Neural progenitor cell (in vitro differentiated cells): ENCODE measurements at regions not wholly inside any gene's neighbourhood (a gene's known extent, or its start where the extent isn't known, plus 50 kb on each side); places are given as distances from the start of the nearest gene placed in this dataset.

Source experiments
- DNase-seq: peaks from one replicate; pipeline ENCODE4 v3.0.0-alpha.2; 2016; ENCODE audit warnings: low spot score
- H2AFZ ChIP-seq: fragments of 200-600 bp; sonication (generic); replicated peaks from 2 replicates; pipeline ENCODE4 v1.6.1; 2016; ENCODE audit warnings: antibody characterized with exemption
- H3F3A ChIP-seq: fragments of 200-600 bp; sonication (generic); 2 replicates; pipeline ENCODE4 v1.6.1; 2016; ENCODE audit warnings: antibody characterized with exemption, low read depth
- H3K27ac ChIP-seq: fragments of 200-600 bp; sonication (generic); 2 replicates; pipeline ENCODE4 v1.5.1; 2016; ENCODE audit warnings: mild to moderate bottlenecking
- H3K27me3 ChIP-seq: fragments of 200-600 bp; sonication (generic); 2 replicates; pipeline ENCODE4 v1.6.1; 2016; ENCODE audit warnings: mild to moderate bottlenecking, moderate library complexity
- H3K36me3 ChIP-seq: fragments of 200-600 bp; sonication (generic); 2 replicates; pipeline ENCODE4 v1.5.1; 2016
- H3K4me1 ChIP-seq: fragments of 200-600 bp; sonication (generic); 2 replicates; pipeline ENCODE4 v1.6.1; 2016; ENCODE audit warnings: mixed run types
- H3K4me2 ChIP-seq: fragments of 200-600 bp; sonication (generic); 2 replicates; pipeline ENCODE4 v1.6.1; 2016
- H3K4me3 ChIP-seq: fragments of 200-600 bp; sonication (generic); 2 replicates; pipeline ENCODE4 v1.5.1; 2016
- H3K79me2 ChIP-seq: fragments of 200-600 bp; sonication (generic); 2 replicates; pipeline ENCODE4 v1.6.1; 2016; ENCODE audit warnings: low read depth
- H3K9ac ChIP-seq: fragments of 200-600 bp; sonication (generic); 2 replicates; pipeline ENCODE4 v1.6.1; 2016
- H3K9me3 ChIP-seq: fragments of 200-600 bp; sonication (generic); 2 replicates; pipeline ENCODE4 v1.5.1; 2016; ENCODE audit warnings: low read depth
- H4K20me1 ChIP-seq: fragments of 200-600 bp; sonication (generic); 2 replicates; pipeline ENCODE4 v1.6.1; 2016; ENCODE audit warnings: low read depth
- H3K27ac Mint-ChIP-seq: 3 replicates; pipeline ENCODE4 v1.8.0; 2021; ENCODE audit warnings: mixed read lengths
- H3K27me3 Mint-ChIP-seq: 2 replicates; pipeline ENCODE4 v1.8.0; 2022; ENCODE audit warnings: low read depth, mild to moderate bottlenecking, inconsistent platforms, moderate library complexity, mixed read lengths; ENCODE audit not compliant: insufficient read depth
- H3K36me3 Mint-ChIP-seq: 3 replicates; pipeline ENCODE4 v1.8.0; 2021; ENCODE audit warnings: mixed read lengths
- H3K4me1 Mint-ChIP-seq: 3 replicates; pipeline ENCODE4 v1.8.0; 2021; ENCODE audit warnings: mixed read lengths
- H3K4me3 Mint-ChIP-seq: 3 replicates; pipeline ENCODE4 v1.8.0; 2021; ENCODE audit warnings: mild to moderate bottlenecking, moderate library complexity, mixed read lengths
- H3K9me3 Mint-ChIP-seq: 3 replicates; pipeline ENCODE4 v1.8.0; 2020; ENCODE audit warnings: mixed read lengths
- CTCF ChIP-seq: fragments of 200-600 bp; sonication (generic); IDR thresholded peaks from 2 replicates; pipeline ENCODE4 v1.5.1; 2017; ENCODE audit warnings: antibody characterized with exemption, mild to moderate bottlenecking
- EZH2 ChIP-seq: fragments of 200-600 bp; sonication (generic); IDR thresholded peaks from 2 replicates; pipeline ENCODE4 v1.6.1; 2017; ENCODE audit warnings: antibody characterized with exemption, mild to moderate bottlenecking, moderate library complexity
- EZH2phosphoT487 ChIP-seq: fragments of 200-600 bp; sonication (generic); IDR thresholded peaks from 2 replicates; pipeline ENCODE4 v1.6.1; 2017; ENCODE audit warnings: antibody characterized with exemption

GRCh38 chr2:235230821-235231601 lies 262.8 kb upstream of the AGAP1 start:
- Mint-ChIP-seq H3K27me3 (peaks cover 4% of the 10 kb centered on the region), H3K4me1 (peaks cover 20% of the 10 kb centered on the region), H3K4me3 (no peak overlapping the region), H3K27ac (no peak overlapping the region), H3K9me3 (no peaks in the 10 kb centered on the region), H3K36me3 (no peaks in the 10 kb centered on the region)
- H3K4me1 ChIP-seq, result no peaks in the 10 kb centered on the region
- H4K20me1 ChIP-seq, result no peaks in the 10 kb centered on the region
- TF ChIP-seq EZH2phosphoT487 (no peak), CTCF (no peak), EZH2 (no peak)
- no peaks in the 10 kb centered on the region for H3K27me3 ChIP-seq
- H3K9me3 ChIP-seq, result no peaks in the 10 kb centered on the region
- no peak overlapping the region for H3K4me2 ChIP-seq
- H3K4me3 ChIP-seq, result no peak overlapping the region
- no peaks in the 10 kb centered on the region for H3K79me2 ChIP-seq
- no peak overlapping the region for H2AFZ ChIP-seq
- no peak overlapping the region for H3K9ac ChIP-seq
- no peaks in the 10 kb centered on the region for H3K36me3 ChIP-seq
- no peak for DNase-seq
- H3F3A ChIP-seq, result no peaks in the 10 kb centered on the region
- H3K27ac ChIP-seq, result no peak overlapping the region

GRCh38 chr2:235232449-235233433 lies 261.1 kb upstream of the AGAP1 start:
- Histone ChIP-seq H3K4me3 (no peak overlapping the region), H3K9me3 (no peaks in the 10 kb centered on the region), H3K27me3 (no peaks in the 10 kb centered on the region), H2AFZ (peak overlapping the region; percentile 48), H3K9ac (no peak overlapping the region), H3K27ac (no peak overlapping the region), H3F3A (no peaks in the 10 kb centered on the region), H3K4me1 (no peaks in the 10 kb centered on the region), H3K4me2 (no peak overlapping the region), H3K36me3 (no peaks in the 10 kb centered on the region), H4K20me1 (no peaks in the 10 kb centered on the region), H3K79me2 (no peaks in the 10 kb centered on the region)
- no peak for DNase-seq
- Mint-ChIP-seq H3K27ac (peak overlapping the region; percentile 33), H3K4me1 (peaks cover 17% of the 10 kb centered on the region), H3K27me3 (no peaks in the 10 kb centered on the region), H3K9me3 (no peaks in the 10 kb centered on the region), H3K4me3 (no peak overlapping the region), H3K36me3 (no peaks in the 10 kb centered on the region)
- TF ChIP-seq EZH2phosphoT487 (no peak), CTCF (no peak), EZH2 (no peak)

GRCh38 chr2:235234736-235235135 lies 259.1 kb upstream of the AGAP1 start:
- DNase-seq, result no peak
- Histone ChIP-seq H3K9ac (no peak overlapping the region), H3K27ac (no peak overlapping the region), H3K4me2 (no peak overlapping the region), H3F3A (no peaks in the 10 kb centered on the region), H3K36me3 (no peaks in the 10 kb centered on the region), H3K4me3 (no peak overlapping the region), H3K79me2 (no peaks in the 10 kb centered on the region), H2AFZ (no peak overlapping the region), H4K20me1 (no peaks in the 10 kb centered on the region), H3K4me1 (no peaks in the 10 kb centered on the region), H3K27me3 (no peaks in the 10 kb centered on the region), H3K9me3 (no peaks in the 10 kb centered on the region)
- H3K27me3 Mint-ChIP-seq, result no peaks in the 10 kb centered on the region
- peaks cover 18% of the 10 kb centered on the region for H3K4me1 Mint-ChIP-seq
- H3K4me3 Mint-ChIP-seq, result no peak overlapping the region
- no peaks in the 10 kb centered on the region for H3K9me3 Mint-ChIP-seq
- no peak overlapping the region for H3K27ac Mint-ChIP-seq
- H3K36me3 Mint-ChIP-seq, result no peaks in the 10 kb centered on the region
- no peak for TF ChIP-seq CTCF
- no peak for TF ChIP-seq EZH2
- TF ChIP-seq EZH2phosphoT487, result no peak
